Neural crest cell (in vitro differentiated cells): ENCODE measurements at regions not wholly inside any gene's neighbourhood (a gene's known extent, or its start where the extent isn't known, plus 50 kb on each side); places are given as distances from the start of the nearest gene placed in this dataset.

Experiments
- DNase-seq: peaks from one replicate; pipeline ENCODE4 v3.0.0; 2021; ENCODE audit warnings: low read depth, mixed read lengths, low spot score
- H3K27ac Mint-ChIP-seq: one replicate; pipeline ENCODE4 v1.8.0; 2021; ENCODE audit warnings: mild to moderate bottlenecking, mixed read lengths; ENCODE audit not compliant: unreplicated experiment
- H3K27me3 Mint-ChIP-seq: 2 replicates; pipeline ENCODE4 v1.8.0; 2021; ENCODE audit warnings: low read depth, mild to moderate bottlenecking, mixed read lengths
- H3K36me3 Mint-ChIP-seq: 2 replicates; pipeline ENCODE4 v1.8.0; 2021; ENCODE audit warnings: low read depth, mild to moderate bottlenecking, mixed read lengths
- H3K4me1 Mint-ChIP-seq: 2 replicates; pipeline ENCODE4 v1.8.0; 2021; ENCODE audit warnings: mixed read lengths
- H3K4me3 Mint-ChIP-seq: one replicate; pipeline ENCODE4 v1.8.0; 2021; ENCODE audit warnings: mild to moderate bottlenecking, mixed read lengths
- H3K9me3 Mint-ChIP-seq: 2 replicates; pipeline ENCODE4 v1.8.0; 2021; ENCODE audit warnings: mixed read lengths
- TF ChIP-seq, protein P1 (sequence below): fragments of 200-600 bp; sonication (generic); conservative IDR thresholded peaks from 2 replicates; pipeline ENCODE4 v1.5.0; 2021; ENCODE audit warnings: antibody characterized with exemption, mild to moderate bottlenecking

DNA sequence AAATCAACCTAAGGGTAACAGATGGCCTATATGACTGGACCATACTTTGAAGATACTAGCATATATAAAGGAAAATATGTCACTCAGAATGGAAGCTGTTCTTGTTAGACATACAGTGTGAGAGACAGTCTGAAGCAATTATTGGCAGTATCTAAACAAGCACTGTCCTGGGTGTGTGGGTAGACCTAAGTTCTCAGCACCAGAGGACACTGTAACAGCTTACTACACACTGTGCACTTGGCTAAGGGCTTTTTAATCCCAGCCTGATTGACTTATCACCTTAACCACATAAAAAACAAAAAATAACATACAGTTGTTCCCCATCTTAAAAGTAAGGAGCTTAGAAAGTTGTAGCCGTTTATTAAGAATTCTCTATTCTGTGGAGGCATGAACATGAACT lies 1066.1 kb upstream of the FANCL start:
- Mint-ChIP-seq H3K27ac (no peak overlapping the region), H3K4me3 (no peak overlapping the region), H3K9me3 (no peaks in the 10 kb centered on the region), H3K4me1 (no peaks in the 10 kb centered on the region), H3K36me3 (no peaks in the 10 kb centered on the region), H3K27me3 (no peaks in the 10 kb centered on the region)
- TF ChIP-seq, protein P1, sequence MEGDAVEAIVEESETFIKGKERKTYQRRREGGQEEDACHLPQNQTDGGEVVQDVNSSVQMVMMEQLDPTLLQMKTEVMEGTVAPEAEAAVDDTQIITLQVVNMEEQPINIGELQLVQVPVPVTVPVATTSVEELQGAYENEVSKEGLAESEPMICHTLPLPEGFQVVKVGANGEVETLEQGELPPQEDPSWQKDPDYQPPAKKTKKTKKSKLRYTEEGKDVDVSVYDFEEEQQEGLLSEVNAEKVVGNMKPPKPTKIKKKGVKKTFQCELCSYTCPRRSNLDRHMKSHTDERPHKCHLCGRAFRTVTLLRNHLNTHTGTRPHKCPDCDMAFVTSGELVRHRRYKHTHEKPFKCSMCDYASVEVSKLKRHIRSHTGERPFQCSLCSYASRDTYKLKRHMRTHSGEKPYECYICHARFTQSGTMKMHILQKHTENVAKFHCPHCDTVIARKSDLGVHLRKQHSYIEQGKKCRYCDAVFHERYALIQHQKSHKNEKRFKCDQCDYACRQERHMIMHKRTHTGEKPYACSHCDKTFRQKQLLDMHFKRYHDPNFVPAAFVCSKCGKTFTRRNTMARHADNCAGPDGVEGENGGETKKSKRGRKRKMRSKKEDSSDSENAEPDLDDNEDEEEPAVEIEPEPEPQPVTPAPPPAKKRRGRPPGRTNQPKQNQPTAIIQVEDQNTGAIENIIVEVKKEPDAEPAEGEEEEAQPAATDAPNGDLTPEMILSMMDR: no peak
- DNase-seq: no peak

DNA sequence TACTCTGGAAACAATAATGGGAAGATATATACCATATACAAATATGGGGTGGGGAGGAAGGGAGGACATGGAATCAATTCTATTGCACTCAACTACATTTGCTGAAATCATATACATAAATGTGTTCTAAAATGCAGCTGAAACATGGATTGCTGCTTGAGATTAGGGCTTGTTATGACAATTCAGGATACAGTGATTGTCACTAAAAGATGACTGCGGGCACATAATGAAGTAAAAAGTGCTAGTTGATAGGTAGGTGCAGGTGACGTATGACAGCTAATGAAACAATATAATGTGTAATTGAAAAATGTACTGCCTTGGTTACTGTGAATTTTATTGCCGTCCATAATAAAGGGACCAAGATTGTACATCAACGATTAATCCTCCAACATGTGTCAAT lies 1062.1 kb upstream of the FANCL start:
- Mint-ChIP-seq H3K4me1 (peaks cover 6% of the 10 kb centered on the region), H3K27ac (no peak overlapping the region), H3K27me3 (no peaks in the 10 kb centered on the region), H3K9me3 (no peaks in the 10 kb centered on the region), H3K4me3 (no peak overlapping the region), H3K36me3 (no peaks in the 10 kb centered on the region)
- TF ChIP-seq, protein P1: no peak
- no peak for DNase-seq

DNA sequence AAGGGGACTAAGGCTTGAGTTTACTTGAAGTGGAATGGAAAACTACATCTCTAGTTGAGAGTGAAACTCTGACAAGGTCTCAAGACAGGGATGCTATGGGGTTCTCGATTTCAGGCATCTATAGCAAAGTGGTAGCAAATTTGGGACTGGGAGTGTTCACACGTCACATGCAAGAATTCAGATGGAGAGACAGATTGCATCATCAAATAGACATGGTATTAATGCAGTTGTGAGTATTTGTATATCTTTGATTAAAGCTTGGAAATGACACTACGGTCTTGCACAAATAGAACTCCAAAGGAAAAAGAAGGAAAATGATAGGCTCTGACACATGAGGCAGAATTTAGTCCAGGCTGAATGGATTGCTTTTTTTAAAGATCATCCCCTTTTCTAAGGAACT lies 1061.6 kb upstream of the FANCL start:
- H3K4me1 Mint-ChIP-seq: peaks cover 6% of the 10 kb centered on the region
- TF ChIP-seq, protein P1: no peak
- no peak overlapping the region for H3K4me3 Mint-ChIP-seq
- H3K27me3 Mint-ChIP-seq: no peaks in the 10 kb centered on the region
- H3K9me3 Mint-ChIP-seq: no peaks in the 10 kb centered on the region
- H3K27ac Mint-ChIP-seq: no peak overlapping the region
- H3K36me3 Mint-ChIP-seq: no peaks in the 10 kb centered on the region
- DNase-seq: no peak

DNA sequence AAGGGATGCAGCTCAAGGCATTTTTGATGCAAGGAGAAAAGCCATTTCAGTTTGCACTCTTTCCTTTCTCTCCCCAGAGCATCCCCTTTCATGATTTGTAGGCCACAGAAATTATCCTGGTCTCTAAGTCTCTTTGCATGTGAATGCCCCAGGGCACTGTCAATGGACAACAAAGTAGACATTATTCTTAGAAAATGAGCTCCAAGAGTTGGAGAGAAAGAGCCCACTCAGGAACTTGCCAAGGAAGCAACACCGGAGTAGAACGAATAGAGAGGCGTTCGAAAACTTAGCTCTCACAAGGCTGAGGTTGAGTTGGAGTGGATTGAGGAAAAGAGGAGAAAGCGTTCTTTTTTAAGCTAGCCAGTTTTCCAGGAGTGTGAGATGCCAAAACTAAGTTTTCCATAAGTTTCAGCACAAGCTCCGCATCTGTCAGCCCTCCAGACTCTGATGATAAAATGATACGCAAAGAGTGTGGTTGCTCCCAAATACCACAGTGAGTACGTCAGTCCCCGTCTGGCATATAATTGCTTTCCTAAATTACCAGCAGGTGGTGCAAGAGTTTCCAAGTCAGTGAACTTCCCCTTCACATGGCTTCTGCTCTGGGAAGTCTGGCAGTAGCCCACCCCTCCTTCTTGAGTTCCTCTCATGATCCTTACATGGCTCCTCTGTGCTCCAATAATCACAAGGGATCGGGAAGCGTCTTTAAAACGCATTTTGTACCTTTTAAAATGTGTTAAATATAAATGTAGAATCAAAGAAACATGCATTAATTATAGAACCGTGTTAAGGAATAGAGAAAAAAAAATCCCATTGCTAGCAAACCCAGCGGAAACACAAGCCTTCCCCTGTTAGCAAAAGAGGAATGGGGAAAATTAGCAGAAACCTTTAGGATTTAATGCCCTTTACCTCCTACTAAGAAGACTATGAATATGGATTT lies 1060.6 kb upstream of the FANCL start:
- Mint-ChIP-seq H3K4me3 (no peak overlapping the region), H3K4me1 (peaks cover 6% of the 10 kb centered on the region), H3K27me3 (no peaks in the 10 kb centered on the region), H3K9me3 (no peaks in the 10 kb centered on the region), H3K27ac (no peak overlapping the region), H3K36me3 (no peaks in the 10 kb centered on the region)
- peak; percentile 9 for DNase-seq
- TF ChIP-seq, protein P1: peak; percentile 74

DNA sequence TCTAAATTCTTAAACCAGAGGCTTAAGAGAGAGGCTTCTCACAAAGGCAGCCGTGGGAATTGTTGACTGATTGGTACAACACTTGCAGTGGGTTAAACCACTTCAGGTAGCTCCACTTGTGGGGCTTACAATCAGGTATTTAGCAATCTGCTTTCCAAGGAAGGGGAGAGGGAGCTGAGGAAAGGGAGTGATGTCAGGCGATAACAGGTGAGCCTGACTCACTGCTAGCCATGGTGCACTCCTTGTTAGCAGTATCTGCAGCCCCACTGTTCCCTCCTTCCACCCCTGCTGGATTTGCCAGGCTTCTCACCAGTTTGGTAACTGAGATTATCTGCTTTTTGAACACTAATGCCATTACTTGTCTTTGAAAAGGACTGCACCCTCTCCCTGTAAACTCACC lies 1056.7 kb upstream of the FANCL start:
- H3K4me3 Mint-ChIP-seq: no peak overlapping the region
- no peak for DNase-seq
- no peaks in the 10 kb centered on the region for H3K27me3 Mint-ChIP-seq

More for the DNA sequence above, 1056.7 kb upstream of the FANCL start:
- H3K27ac Mint-ChIP-seq: no peak overlapping the region
- TF ChIP-seq, protein P1: no peak
- no peaks in the 10 kb centered on the region for H3K36me3 Mint-ChIP-seq
- H3K9me3 Mint-ChIP-seq: no peaks in the 10 kb centered on the region
- peaks cover 6% of the 10 kb centered on the region for H3K4me1 Mint-ChIP-seq
